HG03196 (cell line): ENCODE measurements at regions not wholly inside any gene's neighbourhood (a gene's known extent, or its start where the extent isn't known, plus 50 kb on each side); places are given as distances from the start of the nearest gene placed in this dataset.

Experiments used
- ATAC-seq: cut with Tn5 transposase; IDR thresholded peaks from one replicate; pipeline ENCODE4 v1.9.1; 2021; ENCODE audit not compliant: unreplicated experiment

GRCh38 chr1:29500041-29500440 lies 263.7 kb downstream of the PTPRU start:
- ATAC-seq = no peak

DNA sequence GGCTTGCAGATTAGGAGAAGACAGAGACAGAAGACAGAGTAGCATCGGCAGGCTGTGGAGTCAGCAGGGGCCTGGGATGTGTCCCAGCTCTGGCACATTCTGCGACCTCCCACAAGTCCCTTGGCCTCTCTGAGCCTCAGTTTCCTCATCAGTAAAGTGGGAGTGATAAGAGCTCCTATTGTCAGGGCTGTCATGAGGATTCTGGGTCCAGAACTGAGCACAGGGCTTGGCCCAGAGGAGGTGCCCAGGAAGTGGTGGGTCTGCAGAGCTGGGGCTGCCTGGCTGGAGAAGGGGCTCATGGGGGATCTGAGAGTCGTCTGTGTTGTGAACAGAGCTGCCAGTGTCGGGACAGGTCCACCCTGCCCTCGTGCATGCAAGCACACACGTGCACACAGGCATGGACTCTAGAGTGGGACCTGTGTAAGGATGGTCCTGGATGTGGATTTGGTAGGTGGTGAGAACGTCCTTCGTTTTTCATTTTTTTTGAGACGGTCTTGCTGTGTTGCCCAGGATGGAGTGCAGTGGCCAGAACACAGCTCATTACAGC lies 262.9 kb downstream of the PTPRU start:
- no peak for ATAC-seq

DNA sequence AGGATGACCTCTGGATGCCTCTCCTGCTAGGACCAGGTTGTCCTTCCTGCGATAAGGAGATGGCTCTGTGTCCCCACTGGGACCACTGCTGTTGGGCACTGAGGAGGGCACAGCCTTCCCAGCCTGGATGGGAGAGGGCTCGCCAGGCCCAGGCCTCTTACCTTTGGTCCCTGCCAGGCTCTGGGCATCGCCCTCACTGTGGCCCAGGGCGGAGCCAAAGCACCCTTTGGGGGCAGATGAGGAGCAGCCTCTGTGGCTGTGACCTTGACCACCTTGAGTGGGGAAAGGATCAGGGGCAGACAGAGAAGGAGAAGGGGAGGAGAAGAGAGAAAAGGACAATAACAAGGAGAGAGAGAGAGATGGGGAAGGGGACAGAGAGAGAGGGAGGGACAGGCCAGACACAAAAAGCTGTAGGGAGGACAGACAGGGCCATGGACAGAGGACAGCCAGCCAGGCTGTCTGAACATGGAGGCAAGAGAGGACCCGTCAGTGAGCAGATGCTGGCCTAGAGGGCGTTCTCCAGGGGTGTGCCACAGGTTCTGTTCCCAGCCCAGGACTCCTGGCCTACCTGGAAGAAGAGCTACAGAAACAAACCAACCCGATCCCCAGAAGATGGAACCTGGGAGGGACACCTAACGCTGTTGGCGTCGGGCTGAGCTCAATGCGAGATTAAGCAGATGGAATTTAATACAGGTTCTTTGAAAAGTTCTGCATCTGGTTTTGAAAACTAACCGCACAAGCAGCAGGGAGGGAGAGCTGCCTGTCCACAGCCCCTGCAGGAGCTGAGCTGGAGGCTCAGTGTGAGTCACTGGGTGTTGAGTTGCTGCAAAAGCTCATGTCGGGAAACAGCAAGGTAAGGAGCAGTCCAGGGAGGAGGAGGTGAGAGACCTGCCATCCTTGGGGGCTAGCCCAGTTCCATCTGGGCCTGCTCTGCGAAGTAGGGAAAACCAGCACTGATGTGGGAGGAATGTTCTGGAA lies 262.1 kb downstream of the PTPRU start:
- no peak for ATAC-seq

DNA sequence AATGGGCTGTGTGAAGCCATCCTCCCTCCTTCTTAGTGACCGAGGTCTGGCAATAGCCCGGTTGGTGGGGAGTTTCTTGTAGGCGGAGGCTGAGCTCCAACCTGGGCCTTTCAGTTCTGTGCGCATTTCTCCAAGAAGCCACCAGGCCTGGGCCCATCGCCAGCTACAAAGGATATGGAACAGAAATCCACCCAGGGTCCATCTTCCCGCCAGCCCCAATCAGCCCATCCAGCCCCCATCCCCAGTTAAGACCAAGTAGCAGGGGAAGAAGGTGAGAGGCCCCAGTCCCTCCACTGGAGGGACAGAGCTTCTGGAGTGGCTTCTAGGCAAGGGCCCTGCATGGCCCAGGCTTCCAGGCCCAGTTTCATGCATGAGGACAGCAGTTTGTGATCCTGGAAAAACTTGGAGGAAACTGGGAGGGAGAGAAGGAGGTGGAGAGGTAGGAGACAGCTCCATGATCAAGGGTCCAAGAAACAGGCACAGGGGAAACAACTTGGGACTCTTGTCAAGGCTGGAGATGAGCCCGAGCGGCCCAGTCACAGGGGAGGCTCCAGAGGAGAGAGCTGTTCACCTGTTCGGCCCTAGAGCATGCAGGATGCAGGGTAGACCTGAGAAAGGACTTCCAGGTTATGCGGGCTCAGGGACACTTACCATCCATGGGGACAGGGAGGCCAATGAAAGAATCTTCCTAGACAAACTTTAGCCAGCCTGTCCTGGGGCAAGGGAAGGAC lies 261.2 kb downstream of the PTPRU start:
- no peak for ATAC-seq

DNA sequence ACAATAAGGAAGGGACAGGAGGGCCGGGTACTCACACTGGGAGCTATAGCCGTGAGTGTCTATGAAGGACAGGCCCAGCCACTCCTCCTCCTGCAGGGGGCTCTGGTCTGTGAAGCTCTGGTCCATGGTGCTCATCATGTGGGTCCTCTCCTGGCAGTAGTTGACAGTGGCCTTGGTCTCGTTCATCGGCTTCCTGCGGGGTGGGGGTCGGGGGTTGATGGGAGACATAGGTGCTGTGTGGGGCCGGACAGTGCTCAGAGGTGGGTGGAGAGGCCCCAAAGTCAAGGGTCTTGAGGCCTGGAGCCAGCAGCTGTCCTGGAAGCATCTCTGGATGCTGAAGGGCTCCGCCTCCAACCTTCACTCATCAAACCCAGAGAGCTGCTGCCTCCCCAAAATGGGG lies 260.4 kb downstream of the PTPRU start:
- no peak for ATAC-seq

DNA sequence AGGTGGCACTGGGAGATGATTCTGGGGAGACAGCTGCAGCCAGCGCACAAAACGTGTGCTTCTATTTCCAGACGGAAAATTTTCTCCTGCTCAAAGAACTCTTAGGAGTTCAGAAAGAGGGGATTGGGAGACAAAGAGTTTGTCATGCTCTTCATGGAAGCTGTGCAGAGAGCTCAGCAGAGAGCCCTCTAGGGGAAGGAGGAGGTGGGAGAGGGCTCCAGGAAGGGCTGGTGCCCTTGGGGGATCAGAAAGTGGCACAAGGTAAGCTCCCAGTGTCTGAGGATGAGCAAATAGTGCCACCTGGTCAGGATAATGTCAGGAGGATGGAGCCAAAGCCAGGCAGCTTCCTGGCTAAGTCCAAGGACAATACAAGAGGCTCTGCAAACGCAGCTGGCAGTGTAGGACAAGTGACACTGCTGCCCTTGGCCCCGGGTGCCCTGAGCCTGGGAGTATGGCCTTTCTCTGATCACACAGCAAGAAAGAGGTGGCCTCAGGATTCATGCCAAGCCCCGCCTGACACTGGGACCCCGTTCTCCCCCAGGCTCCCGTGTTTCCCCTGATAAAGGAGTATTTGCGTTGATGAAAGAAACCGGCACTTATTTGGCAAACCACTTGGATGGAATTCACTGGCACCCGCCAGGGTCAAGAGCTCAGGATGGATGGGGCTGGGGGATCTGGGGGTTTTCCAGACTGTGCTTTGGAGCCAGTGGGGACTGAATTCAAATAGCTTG lies 254.0 kb downstream of the PTPRU start:
- ATAC-seq = no peak

- no peak for ATAC-seq
Observed at GRCh38 chr1:29489471-29489870, 253.1 kb downstream of the PTPRU start.

DNA sequence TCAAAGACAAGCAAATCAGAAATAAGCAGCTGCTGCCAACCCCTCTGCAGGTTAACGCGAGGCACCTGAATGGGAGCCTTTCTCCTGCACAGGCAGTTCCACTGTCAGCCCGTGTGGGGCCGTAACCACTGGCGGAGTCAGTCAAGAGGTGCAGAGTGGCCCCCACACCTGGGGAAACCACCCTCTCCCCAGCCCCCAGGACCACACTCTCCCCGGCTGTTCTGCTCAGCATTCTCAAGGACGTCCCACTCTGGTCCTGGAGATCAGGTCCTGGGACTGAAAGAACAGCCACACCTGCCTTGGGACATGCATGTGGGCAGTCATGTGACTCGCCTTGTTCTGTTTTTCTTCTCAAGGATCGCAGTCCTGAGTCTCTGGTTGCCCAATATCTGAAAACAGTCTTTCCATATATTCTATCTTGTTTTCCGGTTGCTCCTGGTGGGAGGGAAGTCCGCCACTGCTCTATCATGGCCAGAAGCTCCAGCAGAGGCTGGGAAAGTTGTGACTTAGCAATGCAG lies 252.5 kb downstream of the PTPRU start:
- ATAC-seq = no peak

- ATAC-seq = no peak
Observed at GRCh38 chr1:29488086-29488793, 251.9 kb downstream of the PTPRU start.

- no peak for ATAC-seq
Observed at GRCh38 chr1:29487291-29487690, 251.0 kb downstream of the PTPRU start.

- ATAC-seq = no peak
Observed at GRCh38 chr1:29485096-29485925, 249.0 kb downstream of the PTPRU start.

DNA sequence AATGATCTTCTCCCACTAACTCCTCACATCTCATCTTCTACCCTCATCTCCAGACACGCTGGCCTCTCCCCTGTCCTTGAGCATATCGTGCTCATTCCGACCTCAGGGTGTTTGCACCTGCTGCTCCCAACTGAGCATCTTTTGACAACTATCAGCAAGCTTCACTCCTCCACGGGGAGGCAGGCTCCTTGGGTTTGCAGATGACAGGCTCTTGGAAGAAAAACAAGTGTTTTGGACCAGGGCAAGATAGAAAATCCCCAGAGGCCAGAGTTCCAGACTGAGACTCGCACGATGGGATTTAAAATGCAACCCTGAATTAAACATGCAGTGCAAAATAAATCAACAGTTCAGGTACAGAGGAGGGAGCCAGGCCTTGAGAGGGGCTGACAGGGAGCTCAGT lies 246.7 kb downstream of the PTPRU start:
- ATAC-seq = no peak

DNA sequence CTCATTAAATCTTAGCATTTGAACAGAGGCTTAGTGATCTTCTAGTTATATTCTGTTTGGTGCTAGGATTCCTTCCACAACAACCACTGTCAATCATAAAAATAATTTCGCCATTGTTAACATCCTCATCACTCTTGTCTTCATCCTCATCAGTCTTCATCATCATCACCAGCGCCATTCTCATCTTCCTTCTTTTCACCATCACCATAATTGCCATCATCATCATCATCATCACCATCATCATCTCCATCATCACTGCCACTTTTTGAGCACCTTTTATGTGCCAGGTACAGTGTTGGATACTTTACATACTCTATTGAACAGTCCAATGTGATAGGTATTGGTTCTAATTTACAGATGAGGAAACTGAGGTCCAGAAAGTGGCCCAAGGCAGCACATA lies 245.7 kb downstream of the PTPRU start:
- ATAC-seq = no peak

- ATAC-seq = no peak
Observed at GRCh38 chr1:29481031-29481430, 244.7 kb downstream of the PTPRU start.

DNA sequence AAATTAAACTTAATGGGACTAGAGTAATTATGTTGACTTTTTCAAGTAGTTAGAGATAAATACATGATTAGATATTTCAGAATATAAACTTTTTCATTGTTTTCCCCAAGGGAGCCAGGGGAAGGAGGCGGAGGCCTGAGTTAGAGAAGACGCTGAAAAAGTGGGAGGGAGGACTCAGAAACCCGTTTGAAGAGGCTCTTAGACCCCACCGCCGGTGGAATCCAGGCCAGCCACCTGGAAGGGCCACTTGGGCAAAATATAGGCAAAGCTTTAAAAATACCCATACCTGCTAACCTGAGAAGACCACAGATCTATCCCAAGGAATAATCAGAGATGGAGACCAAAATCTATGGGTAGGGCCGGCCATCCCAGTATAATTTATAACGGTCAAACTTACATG lies 242.6 kb downstream of the PTPRU start:
- ATAC-seq = no peak

- no peak for ATAC-seq
Observed at GRCh38 chr1:29478151-29478791, 241.9 kb downstream of the PTPRU start.

DNA sequence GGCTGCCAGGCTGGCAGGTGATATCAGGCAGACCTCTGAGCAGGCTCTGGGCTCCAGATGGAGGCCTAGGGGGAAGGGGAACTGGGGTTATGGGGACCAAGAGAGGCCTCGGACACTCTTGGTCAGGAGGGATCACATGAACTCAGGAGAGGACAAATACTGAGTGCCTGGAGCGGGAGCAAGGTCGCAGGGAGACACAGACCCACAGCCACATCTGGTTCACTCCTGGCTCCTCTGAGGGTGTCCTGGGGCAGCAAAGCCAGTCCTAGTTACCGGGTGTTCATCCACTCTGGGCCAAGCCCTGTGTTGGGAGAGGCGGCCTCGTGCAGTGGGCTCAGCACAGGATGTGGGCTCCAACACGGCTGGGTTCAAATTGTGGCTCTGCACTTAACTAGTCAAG lies 239.0 kb downstream of the PTPRU start:
- ATAC-seq = no peak

- ATAC-seq = no peak
Observed at GRCh38 chr1:29474274-29475244, 238.2 kb downstream of the PTPRU start.
